KG1 (cell line): ENCODE measurements at regions not wholly inside any gene's neighbourhood (a gene's known extent, or its start where the extent isn't known, plus 50 kb on each side); places are given as distances from the start of the nearest gene placed in this dataset.

Experiments
- DNase-seq: peaks from one replicate; lab custom pipeline; 2025; lab: John Stamatoyannopoulos, UW

GRCh38 chr11:116598556-116598955 lies 174.2 kb downstream of the BUD13 start:
- no peak for DNase-seq

- DNase-seq = no peak
Observed at GRCh38 chr11:116598036-116598435, 174.8 kb downstream of the BUD13 start.

DNA sequence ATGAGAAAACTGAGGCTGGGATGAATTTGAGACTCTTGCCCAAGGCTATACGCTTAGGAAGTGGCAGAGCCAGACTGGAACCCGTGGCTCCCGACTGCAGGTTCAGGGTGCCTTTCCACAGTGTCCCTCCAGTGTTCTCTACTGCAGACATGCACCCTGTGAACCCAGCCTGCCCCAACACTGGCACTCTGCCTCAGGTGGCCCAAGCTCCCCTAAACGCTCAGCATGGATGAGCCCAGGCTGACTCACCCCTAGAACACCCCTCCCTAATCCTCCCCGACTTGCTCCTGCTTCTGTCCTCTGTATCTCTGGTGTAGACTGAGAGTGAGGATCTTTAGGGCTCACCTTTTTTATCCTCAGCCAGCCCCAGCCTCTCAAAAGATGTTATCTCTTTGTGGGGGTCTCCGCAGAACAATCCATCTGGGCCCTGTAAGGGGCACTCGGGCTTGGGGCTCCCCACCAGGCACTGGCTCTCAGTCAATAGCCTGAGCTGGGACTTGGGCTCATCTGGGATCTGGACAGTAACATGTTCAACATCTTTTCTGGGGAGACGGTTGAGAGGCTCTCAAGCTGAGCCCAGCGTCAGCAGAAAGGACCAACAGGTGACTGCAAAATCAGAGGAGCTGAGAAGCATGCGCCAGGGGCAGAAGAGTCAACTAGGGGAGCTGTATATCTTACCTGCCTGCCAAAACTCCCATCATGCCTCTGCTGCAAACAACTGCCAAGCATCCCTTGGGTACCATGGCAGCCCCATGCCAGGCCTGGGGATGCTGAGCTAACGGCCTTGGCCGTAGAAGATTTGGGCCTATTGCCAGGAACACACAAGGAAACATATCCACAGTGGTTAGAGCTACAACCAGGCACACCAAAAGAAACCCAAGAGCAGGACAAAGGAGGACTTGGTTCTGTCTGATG lies 176.2 kb downstream of the BUD13 start:
- DNase-seq = no peak

DNA sequence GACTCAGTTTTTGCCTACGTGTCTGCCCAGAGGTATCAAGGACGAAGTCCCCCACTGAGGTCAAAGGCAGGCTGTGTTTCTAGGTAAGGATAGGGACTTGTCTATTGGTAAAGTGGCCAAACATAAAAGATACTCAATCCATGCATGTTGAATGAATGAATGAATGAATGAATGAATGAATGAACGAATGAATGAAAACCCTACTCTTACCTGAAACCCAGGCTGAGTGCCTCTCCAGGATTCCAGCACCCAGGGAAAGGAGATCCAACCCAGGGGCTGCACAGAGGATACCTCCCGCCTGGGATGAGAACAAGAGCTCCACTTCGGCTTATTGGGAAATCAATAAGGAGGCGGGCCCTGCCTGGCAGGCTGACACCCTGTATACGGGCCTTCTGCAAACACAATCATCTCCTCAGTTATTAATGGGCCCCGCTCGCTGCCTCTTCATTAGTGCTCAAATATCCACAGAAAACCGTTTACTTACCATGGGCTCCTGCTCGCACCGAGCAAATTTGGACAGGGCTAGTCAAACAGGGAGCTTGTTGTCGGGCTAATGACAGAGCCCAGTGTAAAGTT lies 177.4 kb downstream of the BUD13 start:
- no peak for DNase-seq

DNA sequence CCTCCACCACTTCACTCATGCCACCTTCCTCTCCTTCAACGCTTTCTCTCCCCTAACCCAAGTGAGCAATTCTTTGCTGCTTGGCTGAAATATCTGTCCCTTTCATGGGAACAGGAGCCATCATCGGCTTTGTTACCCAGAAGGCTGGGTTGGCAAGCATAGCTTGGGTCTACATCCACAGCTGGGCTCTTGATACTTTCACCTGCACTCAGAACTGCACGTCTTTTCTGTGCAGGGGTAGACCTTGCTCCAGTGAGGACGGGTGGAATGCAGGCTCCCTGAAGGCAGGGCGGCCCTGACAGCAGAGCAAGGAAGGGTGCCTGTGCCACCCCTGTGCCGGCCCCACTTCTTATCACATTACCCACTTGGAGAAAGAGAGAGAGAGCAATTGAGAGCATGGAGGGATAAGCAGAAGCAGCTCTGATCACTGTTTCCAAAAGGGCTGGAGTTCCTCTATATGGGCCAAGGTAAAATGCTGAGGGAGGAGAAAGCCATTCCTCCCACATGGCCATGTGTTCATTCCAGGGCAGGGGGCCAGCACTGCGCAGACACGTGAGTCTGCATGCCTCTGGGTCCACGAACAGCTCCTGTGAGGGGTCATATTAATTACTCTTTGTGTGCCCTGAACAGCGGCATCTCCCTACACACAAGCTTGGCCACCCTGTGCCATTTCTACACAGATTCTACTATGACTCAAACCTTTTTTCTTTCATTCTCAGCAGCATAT lies 181.8 kb downstream of the BUD13 start:
- no peak for DNase-seq

DNA sequence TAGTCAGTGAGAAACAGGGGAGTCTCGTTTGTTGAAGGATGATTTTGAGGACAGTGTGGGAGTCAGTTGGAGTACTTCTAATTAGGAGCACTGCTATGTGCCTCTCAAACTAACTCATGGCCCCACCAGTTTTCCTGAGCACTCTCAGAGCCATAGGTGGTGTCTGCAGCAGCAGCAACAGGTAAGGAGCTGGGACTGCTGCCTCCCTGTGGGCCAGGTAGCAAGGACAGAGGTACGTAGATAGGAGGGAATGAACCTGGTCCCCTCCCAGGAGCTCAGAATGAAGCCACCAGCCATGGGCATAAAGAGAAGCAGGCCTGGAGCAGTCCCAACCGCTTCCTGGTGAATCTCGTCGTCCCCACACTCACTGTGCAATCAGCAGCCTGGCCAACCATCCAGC lies 183.4 kb downstream of the BUD13 start:
- no peak for DNase-seq

GRCh38 chr11:116586392-116586791 lies 186.4 kb downstream of the BUD13 start:
- no peak for DNase-seq

DNA sequence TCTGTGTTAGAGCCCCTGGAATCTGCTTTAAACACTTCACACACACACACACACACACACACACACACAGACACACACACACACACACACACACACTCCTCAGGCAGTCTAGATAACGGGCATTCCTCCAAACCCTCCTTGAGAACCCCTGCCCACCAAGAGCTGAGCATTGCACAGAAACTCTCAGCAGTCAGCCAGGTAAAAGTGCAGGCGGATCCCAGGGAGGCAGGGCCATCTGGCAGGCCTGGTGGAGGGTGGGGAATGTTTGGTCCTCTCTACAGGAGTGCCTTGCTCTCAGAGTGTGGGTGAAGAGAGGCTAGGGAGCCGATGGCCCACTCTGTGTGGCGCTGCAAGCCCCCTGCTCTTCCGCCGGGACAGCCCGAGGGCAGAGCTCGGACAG lies 190.2 kb downstream of the BUD13 start:
- DNase-seq = no peak

GRCh38 chr11:116581349-116581748 lies 191.4 kb downstream of the BUD13 start:
- no peak for DNase-seq

- DNase-seq = no peak
Observed at GRCh38 chr11:116580799-116581198, 192.0 kb downstream of the BUD13 start.

- no peak for DNase-seq
Observed at GRCh38 chr11:116579857-116580727, 192.7 kb downstream of the BUD13 start.

GRCh38 chr11:116579031-116579653 lies 193.6 kb downstream of the BUD13 start:
- no peak for DNase-seq

DNA sequence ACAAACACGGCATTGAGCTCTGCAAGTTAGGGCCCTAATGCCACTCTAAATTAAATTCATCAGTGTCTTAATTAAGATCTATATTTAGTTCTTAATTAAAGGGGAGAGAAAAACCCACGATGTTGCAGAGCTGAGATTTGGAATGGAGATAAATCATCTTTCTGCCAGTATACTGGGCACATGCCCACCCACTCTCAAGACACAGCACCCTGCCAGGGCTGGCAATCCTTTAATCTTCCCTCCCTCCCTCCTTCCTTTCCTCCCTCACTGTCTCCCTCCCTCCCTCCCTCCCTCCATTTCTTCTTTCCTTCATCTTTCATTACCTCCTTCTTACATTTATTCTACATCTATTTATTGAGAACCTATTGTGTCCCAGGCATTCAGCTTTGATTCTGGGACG lies 194.8 kb downstream of the BUD13 start:
- no peak for DNase-seq

- no peak for DNase-seq
Observed at GRCh38 chr11:116577273-116577672, 195.5 kb downstream of the BUD13 start.

DNA sequence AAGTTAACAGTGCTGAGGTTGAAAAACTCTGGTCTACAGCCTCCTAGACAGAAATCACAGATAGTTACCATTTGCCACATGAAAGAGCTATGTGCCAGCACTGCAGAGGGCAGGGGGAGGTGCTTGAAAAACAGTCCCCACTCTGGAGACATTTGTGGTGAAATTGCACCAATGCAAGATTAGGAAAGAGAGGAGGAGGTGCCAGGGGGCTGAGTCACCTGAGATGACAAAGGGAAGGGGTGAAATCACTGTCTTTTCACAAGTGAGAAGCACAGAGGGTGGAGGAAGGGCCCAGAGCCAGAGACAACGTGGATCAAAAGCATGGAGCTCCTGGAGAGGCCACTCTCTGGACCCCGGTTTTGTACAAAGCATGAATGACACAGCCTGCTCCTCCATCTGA lies 196.3 kb downstream of the BUD13 start:
- DNase-seq = no peak

DNA sequence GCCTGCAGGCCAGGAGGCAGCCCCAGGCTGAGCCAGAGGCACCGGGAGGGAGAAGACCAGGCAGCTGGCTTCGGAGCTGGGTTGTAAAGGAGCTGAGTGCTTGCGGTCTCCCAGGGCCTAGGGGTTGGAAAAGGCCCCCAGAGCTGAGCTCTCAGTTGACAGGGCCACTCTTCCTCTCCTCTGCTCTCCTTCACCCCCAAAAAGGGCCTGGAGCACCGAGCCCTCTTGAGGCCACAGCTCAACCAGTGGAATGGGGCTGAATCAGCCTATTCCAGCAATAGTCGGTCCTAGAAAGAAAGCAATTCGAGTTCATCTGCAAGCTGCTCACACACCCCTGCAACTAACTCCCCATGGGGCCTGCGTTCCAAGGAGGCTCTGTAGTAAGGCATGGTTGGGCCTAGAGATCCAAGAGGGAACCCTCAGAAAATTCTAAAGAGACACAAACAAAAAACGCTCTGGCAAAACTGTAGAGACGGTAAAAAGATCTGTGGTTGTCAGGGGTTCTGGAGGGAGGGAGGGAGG lies 205.0 kb downstream of the BUD13 start:
- no peak for DNase-seq

GRCh38 chr11:116563712-116564047 lies 209.1 kb downstream of the BUD13 start:
- no peak for DNase-seq

DNA sequence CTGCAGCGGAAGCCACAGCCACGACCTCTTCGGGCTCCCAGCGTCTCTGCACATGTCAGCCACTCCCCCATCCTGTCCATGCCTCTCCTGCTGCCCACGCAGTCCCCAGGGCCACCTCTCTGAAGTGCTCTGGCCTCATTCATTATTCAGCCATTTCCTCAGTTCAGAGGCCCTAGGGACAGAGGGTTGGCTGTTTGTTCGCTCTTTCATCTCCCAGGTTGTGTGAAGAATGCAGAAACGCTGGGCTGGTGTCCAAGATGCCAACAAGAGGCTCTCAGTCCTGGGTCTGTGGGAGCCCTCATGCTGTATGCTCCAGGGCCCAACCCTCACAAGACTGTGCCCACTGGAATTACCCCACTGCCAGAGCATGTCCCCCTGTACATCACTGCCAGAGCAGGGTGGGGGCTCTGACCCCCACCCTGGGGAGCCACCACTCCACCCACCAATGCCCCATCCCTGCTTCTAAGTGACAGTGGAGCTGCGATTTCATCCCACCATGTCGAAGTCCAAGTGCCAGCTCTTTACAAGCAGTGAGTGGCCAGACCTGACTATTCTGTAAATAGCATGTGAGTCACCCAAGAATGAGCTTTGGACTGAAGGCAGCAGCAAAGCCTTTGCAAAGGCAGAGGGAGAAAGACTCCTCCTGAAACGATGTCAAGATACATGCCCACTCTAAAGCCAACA lies 209.6 kb downstream of the BUD13 start:
- DNase-seq = no peak

- DNase-seq = no peak
Observed at GRCh38 chr11:116560589-116560988, 212.2 kb downstream of the BUD13 start.

DNA sequence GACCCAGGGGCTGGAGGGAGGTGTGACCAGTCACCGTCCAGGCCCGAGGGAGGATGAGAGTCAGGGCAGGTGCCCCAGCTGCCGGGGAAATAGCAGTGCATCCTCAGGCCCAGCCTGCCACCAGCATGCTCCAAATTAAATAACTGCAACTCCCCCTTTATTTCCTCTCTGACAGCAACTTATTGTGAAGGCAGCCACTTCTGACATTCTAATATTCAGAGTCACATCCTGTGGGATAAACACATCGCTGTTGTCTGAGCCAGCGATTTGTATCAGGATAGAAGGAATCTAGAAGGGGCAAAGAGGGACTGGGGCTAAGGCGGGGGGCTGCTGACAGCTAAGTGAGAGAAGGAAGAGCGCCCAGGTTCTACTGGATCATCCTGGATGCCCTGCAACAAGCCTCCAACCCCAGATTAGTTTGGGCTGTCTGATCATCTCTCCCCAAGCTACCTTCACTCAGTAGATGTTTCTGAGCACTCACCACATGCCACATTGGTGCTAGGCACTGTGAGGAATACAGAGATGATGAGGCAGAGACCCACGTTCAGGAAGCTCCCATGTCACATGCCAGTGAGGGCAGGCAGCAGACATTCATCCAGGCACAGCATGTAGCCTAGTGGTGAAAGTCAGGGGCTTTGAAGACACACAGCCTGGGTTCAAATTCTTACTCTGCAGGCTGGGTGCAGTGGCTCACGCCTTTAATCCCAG lies 214.1 kb downstream of the BUD13 start:
- DNase-seq = no peak
